WERI-Rb-1 (cell line): ENCODE measurements at regions not wholly inside any gene's neighbourhood (a gene's known extent, or its start where the extent isn't known, plus 50 kb on each side); places are given as distances from the start of the nearest gene placed in this dataset.

ENCODE experiments used
- DNase-seq: peaks from one replicate; pipeline ENCODE4 v3.0.0-alpha.2; 2020
- H3K27ac ChIP-seq: fragments of 250-450 bp; sonication (Bioruptor Pico); 2 replicates; pipeline ENCODE4 v1.5.1; 2020; ENCODE audit warnings: mild to moderate bottlenecking, moderate library complexity
- H3K27me3 ChIP-seq: fragments of 250-450 bp; sonication (Bioruptor Pico); 2 replicates; pipeline ENCODE4 v1.5.1; 2021; ENCODE audit warnings: mild to moderate bottlenecking, low read depth, moderate library complexity; ENCODE audit not compliant: insufficient read depth, severe bottlenecking
- H3K36me3 ChIP-seq: fragments of 250-450 bp; sonication (Bioruptor Pico); 2 replicates; pipeline ENCODE4 v1.5.1; 2020; ENCODE audit warnings: mild to moderate bottlenecking, moderate library complexity
- H3K4me3 ChIP-seq: 2 replicates; pipeline ENCODE4 v1.5.1; 2011; ENCODE audit warnings: low read depth, mild to moderate bottlenecking, control low read depth, low read length
- H3K9me3 ChIP-seq: fragments of 250-450 bp; sonication (Bioruptor Pico); 2 replicates; pipeline ENCODE4 v1.5.1; 2021; ENCODE audit warnings: mild to moderate bottlenecking, moderate library complexity; ENCODE audit not compliant: severe bottlenecking
- CTCF ChIP-seq: IDR thresholded peaks from 2 replicates; pipeline ENCODE4 v1.5.1; 2011; ENCODE audit warnings: low read depth, mild to moderate bottlenecking, control low read depth, inconsistent platforms, low read length

- no peaks in the 10 kb centered on the region for H3K27me3 ChIP-seq
- TF ChIP-seq CTCF, result no peak
- no peak overlapping the region for H3K27ac ChIP-seq
- H3K9me3 ChIP-seq, result no peaks in the 10 kb centered on the region
- no peaks in the 10 kb centered on the region for H3K36me3 ChIP-seq
- no peak overlapping the region for H3K4me3 ChIP-seq
- DNase-seq, result no peak
These were observed 102.3 kb upstream of the F3 start for GRCh38 chr1:94643819-94644218.

- Histone ChIP-seq H3K27ac (no peak overlapping the region), H3K9me3 (no peaks in the 10 kb centered on the region), H3K36me3 (no peaks in the 10 kb centered on the region), H3K27me3 (no peaks in the 10 kb centered on the region), H3K4me3 (no peak overlapping the region)
- no peak for DNase-seq
- TF ChIP-seq CTCF, result no peak
These were observed 101.2 kb upstream of the F3 start for GRCh38 chr1:94642617-94643321.

GRCh38 chr1:94641990-94642389 is 100.4 kb upstream of the F3 start:
- Histone ChIP-seq H3K4me3 (no peak overlapping the region), H3K36me3 (no peaks in the 10 kb centered on the region), H3K27me3 (no peaks in the 10 kb centered on the region), H3K27ac (no peak overlapping the region), H3K9me3 (no peaks in the 10 kb centered on the region)
- TF ChIP-seq CTCF, result no peak
- no peak for DNase-seq

GRCh38 chr1:94640125-94640524 is 98.6 kb upstream of the F3 start:
- no peaks in the 10 kb centered on the region for H3K36me3 ChIP-seq
- H3K27me3 ChIP-seq, result no peaks in the 10 kb centered on the region
- no peak overlapping the region for H3K4me3 ChIP-seq
- no peak for DNase-seq
- no peaks in the 10 kb centered on the region for H3K9me3 ChIP-seq
- no peak overlapping the region for H3K27ac ChIP-seq
- no peak for TF ChIP-seq CTCF

- Histone ChIP-seq H3K27me3 (no peaks in the 10 kb centered on the region), H3K9me3 (no peaks in the 10 kb centered on the region), H3K27ac (no peak overlapping the region), H3K36me3 (no peaks in the 10 kb centered on the region), H3K4me3 (no peak overlapping the region)
- no peak for TF ChIP-seq CTCF
- DNase-seq, result no peak
These were observed 95.6 kb upstream of the F3 start for GRCh38 chr1:94637121-94637520.

GRCh38 chr1:94636624-94637023 is 95.1 kb upstream of the F3 start:
- no peak for TF ChIP-seq CTCF
- H3K36me3 ChIP-seq, result no peaks in the 10 kb centered on the region
- no peak overlapping the region for H3K4me3 ChIP-seq
- no peaks in the 10 kb centered on the region for H3K9me3 ChIP-seq
- no peak overlapping the region for H3K27ac ChIP-seq
- DNase-seq, result no peak
- H3K27me3 ChIP-seq, result no peaks in the 10 kb centered on the region
